ENCODE measurements at regions not wholly inside any gene's neighbourhood (a gene's known extent, or its start where the extent isn't known, plus 50 kb on each side); places are given as distances from the start of the nearest gene placed in this dataset.

DNA sequence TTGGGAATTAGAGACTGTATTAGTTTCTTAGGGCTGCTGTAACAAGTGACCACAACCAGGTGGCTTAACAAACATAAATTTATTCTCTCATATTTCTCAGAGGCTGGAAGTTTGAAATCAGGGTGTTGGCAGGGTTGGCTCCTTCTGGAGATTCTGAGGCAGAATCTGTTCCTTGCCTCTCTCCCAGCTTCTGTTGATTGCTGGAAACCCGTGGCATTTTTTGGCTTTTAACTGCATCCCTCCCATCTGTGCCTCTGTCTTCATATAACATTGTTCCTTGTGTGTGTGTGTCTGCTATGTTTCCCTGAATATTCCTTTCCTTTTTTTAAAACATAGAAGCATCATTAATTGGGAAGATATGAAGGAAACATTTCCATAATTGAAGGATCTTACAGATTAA, 448.1 kb upstream of the DCC start:
- TF ChIP-seq POLR2A (IDR thresholded peaks at IDR 0.05) (no peak), CTCF (IDR thresholded peaks at IDR 0.05) (no peak)

Data from body of pancreas (tissue), 4 donors.